ACHN (cell line): ENCODE measurements at regions not wholly inside any gene's neighbourhood (a gene's known extent, or its start where the extent isn't known, plus 50 kb on each side); places are given as distances from the start of the nearest gene placed in this dataset.
A peak's percentile ranks its signal among the peaks of the same experiment; 100 is the strongest.
"Not testable (repeated sequence)": the region's sequence is repeated elsewhere in the genome, so short reads cannot be mapped to it uniquely, and the experiment has no call there.

Experiments used
- DNase-seq: peaks from one replicate; pipeline ENCODE4 v3.0.0-alpha.2; 2015
- in situ Hi-C: cut with HindIII; loops from 2 replicates; pipeline ENCODE4 v1.10.0; 2017; ENCODE audit warnings: low sequenced_read_pairs, low pct_ligation_motif_present, low pct_unique_long_range_greater_than_20kb

GRCh38 chr1:95766036-95766435 is 532.0 kb downstream of the RWDD3 start:
- in situ Hi-C loops, result no loop called here
- no peak for DNase-seq

GRCh38 chr1:95770581-95770980 is 536.6 kb downstream of the RWDD3 start:
- in situ Hi-C loops, result no loop called here
- no peak for DNase-seq

GRCh38 chr1:95778217-95778616 is 544.2 kb downstream of the RWDD3 start:
- no peak for DNase-seq
- in situ Hi-C loops, result no loop called here

GRCh38 chr1:95780836-95781235 is 546.8 kb downstream of the RWDD3 start:
- in situ Hi-C loops, result no loop called here
- no peak for DNase-seq

GRCh38 chr1:95790136-95790535 is 556.1 kb downstream of the RWDD3 start:
- DNase-seq, result no peak
- in situ Hi-C loops, result no loop called here

- DNase-seq, result peak; percentile 3
- in situ Hi-C loops, result no loop called here
These were observed 559.9 kb downstream of the RWDD3 start for GRCh38 chr1:95793893-95794292.

GRCh38 chr1:95797761-95798160 is 563.8 kb downstream of the RWDD3 start:
- in situ Hi-C loops, DNase-seq: not testable (repeated sequence)

- in situ Hi-C loops, result no loop called here
- DNase-seq, result no peak
These were observed 572.2 kb downstream of the RWDD3 start for GRCh38 chr1:95806171-95806570.

- DNase-seq, result no peak
- in situ Hi-C loops, result no loop called here
These were observed 575.4 kb downstream of the RWDD3 start for GRCh38 chr1:95809391-95809790.

- in situ Hi-C loops, result no loop called here
- no peak for DNase-seq
These were observed 581.5 kb downstream of the RWDD3 start for GRCh38 chr1:95815511-95815910.

GRCh38 chr1:95829556-95829955 is 595.5 kb downstream of the RWDD3 start:
- no peak for DNase-seq
- in situ Hi-C loops, result no loop called here

- in situ Hi-C loops, result no loop called here
- DNase-seq, result no peak
These were observed 598.4 kb downstream of the RWDD3 start for GRCh38 chr1:95832370-95832769.

GRCh38 chr1:95849439-95849838 is 615.4 kb downstream of the RWDD3 start:
- in situ Hi-C loops, result no loop called here
- DNase-seq, result no peak

- no peak for DNase-seq
- in situ Hi-C loops, result no loop called here
These were observed 616.2 kb downstream of the RWDD3 start for GRCh38 chr1:95850165-95850649.

- no peak for DNase-seq
- in situ Hi-C loops, result no loop called here
These were observed 616.8 kb downstream of the RWDD3 start for GRCh38 chr1:95850763-95851162.

- in situ Hi-C loops, result no loop called here
These were observed 618.6 kb downstream of the RWDD3 start for GRCh38 chr1:95852483-95853070.

GRCh38 chr1:95854457-95854856 is 620.4 kb downstream of the RWDD3 start:
- no peak for DNase-seq
- in situ Hi-C loops, result no loop called here

More at GRCh38 chr1:95852483-95853070, 618.6 kb downstream of the RWDD3 start:
- DNase-seq, result no peak

- in situ Hi-C loops, result no loop called here
- no peak for DNase-seq
These were observed 629.1 kb downstream of the RWDD3 start for GRCh38 chr1:95863086-95863485.

- no peak for DNase-seq
- in situ Hi-C loops, result no loop called here
These were observed 631.8 kb downstream of the RWDD3 start for GRCh38 chr1:95865769-95866168.

- DNase-seq, result no peak
- in situ Hi-C loops, result no loop called here
These were observed 642.3 kb downstream of the RWDD3 start for GRCh38 chr1:95876276-95876675.
